ENCODE measurements at regions not wholly inside any gene's neighbourhood (a gene's known extent, or its start where the extent isn't known, plus 50 kb on each side); places are given as distances from the start of the nearest gene placed in this dataset.

DNA sequence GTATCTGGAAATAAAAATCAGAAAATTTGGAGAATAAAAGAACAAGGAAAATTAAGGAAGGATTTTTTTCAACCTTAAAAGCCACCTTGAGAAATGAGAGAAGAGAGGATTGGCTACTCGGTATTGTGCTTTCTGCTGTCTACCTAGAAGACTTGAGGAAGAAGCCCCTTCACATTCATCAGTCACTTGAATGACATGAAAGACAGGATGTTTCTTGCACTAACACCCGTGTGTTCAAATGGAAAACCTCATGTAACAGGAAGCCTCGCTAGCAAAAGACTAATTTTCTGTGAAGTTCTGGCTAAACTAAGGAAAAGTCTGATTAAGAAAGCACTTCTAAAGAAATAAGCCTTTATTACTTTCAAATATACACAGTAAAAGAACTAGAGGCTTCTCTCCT is 69.9 kb downstream of the OLIG3 start:
- Histone ChIP-seq H3K9me3 (no peaks in the 10 kb centered on the region), H3K27ac (no peak overlapping the region), H3K4me1 (no peaks in the 10 kb centered on the region), H3K4me2 (no peak overlapping the region), H3K4me3 (no peak overlapping the region)
- FAIRE-seq (no peak), DNase-seq (ENCODE audit: low read depth in 1 of 2, low spot score in 1 of 2) (no peak), ATAC-seq (no peak)
- TF ChIP-seq ZC3H11A (IDR thresholded peaks at IDR 0.05): no peak
- no peak for TF ChIP-seq TP53 (CRISPR knock-in tag; IDR thresholded peaks at IDR 0.05)
- TF ChIP-seq ZSCAN20 (CRISPR knock-in tag; IDR thresholded peaks at IDR 0.05): no peak
- TF ChIP-seq, protein P1, sequence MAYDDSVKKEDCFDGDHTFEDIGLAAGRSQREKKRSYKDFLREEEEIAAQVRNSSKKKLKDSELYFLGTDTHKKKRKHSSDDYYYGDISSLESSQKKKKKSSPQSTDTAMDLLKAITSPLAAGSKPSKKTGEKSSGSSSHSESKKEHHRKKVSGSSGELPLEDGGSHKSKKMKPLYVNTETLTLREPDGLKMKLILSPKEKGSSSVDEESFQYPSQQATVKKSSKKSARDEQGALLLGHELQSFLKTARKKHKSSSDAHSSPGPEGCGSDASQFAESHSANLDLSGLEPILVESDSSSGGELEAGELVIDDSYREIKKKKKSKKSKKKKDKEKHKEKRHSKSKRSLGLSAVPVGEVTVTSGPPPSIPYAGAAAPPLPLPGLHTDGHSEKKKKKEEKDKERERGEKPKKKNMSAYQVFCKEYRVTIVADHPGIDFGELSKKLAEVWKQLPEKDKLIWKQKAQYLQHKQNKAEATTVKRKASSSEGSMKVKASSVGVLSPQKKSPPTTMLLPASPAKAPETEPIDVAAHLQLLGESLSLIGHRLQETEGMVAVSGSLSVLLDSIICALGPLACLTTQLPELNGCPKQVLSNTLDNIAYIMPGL (CRISPR knock-in tag; IDR thresholded peaks at IDR 0.05; ENCODE audit: borderline replicate concordance): no peak
- TF ChIP-seq KDM1A (IDR thresholded peaks at IDR 0.05; ENCODE audit: low read depth): no peak
- no peak for TF ChIP-seq RAD21 (conservative IDR thresholded peaks at IDR 0.05 in 1 of 2, IDR thresholded peaks at IDR 0.05 in 1 of 2)
- no peak for TF ChIP-seq CHD2 (IDR thresholded peaks at IDR 0.05; ENCODE audit: low read length, partially characterized antibody)
- TF ChIP-seq EHF (CRISPR knock-in tag; IDR thresholded peaks at IDR 0.05): no peak
- no peak for TF ChIP-seq HOXB13 (CRISPR knock-in tag; IDR thresholded peaks at IDR 0.05; ENCODE audit: low read depth)
- no peak for TF ChIP-seq TFCP2L1 (CRISPR knock-in tag; IDR thresholded peaks at IDR 0.05)
- TF ChIP-seq MAFK (IDR thresholded peaks at IDR 0.05; ENCODE audit: partially characterized antibody): no peak
- TF ChIP-seq CHD4 (IDR thresholded peaks at IDR 0.05; ENCODE audit: borderline replicate concordance): no peak
- ChIA-PET POLR2A (no interaction called here), CTCF (no interaction called here)
- WGBS (ENCODE audit: missing lambda C conversion rate): 39% methylated on average over 3 of the region's 3 CpGs

DNA sequence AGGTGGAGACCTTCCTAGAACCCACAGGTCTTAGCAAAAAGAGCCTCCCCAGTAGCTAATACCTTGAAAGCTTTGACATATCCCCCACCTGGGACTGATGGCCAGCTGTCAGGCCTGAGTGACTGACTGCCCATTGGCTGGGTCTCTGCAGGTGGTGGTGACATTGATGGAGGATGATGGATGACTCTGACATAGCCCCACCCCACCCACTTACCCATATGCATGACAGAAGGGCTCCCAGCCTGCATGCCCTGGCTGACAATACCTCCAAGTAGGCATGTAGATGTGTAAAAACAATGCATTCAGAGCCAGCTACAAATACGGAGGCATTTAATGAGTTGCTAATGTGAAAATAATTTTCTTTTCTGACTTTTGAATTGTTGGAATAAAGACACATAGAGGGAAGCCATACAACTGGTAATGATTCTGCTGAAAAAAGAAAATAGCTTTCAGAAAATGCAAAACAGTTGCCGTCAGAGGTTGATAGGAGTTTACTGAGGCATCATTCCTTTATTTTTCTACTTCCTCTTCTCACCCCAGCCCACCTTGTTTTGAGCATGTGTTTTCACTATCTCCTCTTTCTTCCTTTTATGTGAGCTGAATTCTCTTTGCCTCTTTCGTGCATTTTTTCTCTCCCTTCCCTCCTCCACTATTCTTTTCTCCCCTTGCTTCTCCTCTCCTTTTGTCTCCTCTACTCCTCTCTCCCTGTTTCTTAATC is 70.6 kb downstream of the OLIG3 start:
- Histone ChIP-seq H3K4me2 (no peak overlapping the region), H3K27ac (no peak overlapping the region), H3K4me1 (no peaks in the 10 kb centered on the region), H3K9me3 (no peaks in the 10 kb centered on the region), H3K4me3 (no peak overlapping the region)
- DNase-seq (ENCODE audit: low read depth in 1 of 2, low spot score in 1 of 2): no peak
- FAIRE-seq: no peak
- TF ChIP-seq TFCP2L1 (CRISPR knock-in tag; IDR thresholded peaks at IDR 0.05): no peak
- TF ChIP-seq HDAC2 (IDR thresholded peaks at IDR 0.05): no peak
- TF ChIP-seq RCOR1 (IDR thresholded peaks at IDR 0.05; ENCODE audit: low read depth, low read length): no peak
- no peak for TF ChIP-seq CBX8 (IDR thresholded peaks at IDR 0.05)
- TF ChIP-seq EHF (CRISPR knock-in tag; IDR thresholded peaks at IDR 0.05): no peak
- no peak for TF ChIP-seq FOSB (CRISPR knock-in tag; IDR thresholded peaks at IDR 0.05)
- no peak for TF ChIP-seq EHMT2 (IDR thresholded peaks at IDR 0.05; ENCODE audit: low read depth)
- TF ChIP-seq HOXA7 (CRISPR knock-in tag; IDR thresholded peaks at IDR 0.05): no peak
- TF ChIP-seq, protein P2, sequence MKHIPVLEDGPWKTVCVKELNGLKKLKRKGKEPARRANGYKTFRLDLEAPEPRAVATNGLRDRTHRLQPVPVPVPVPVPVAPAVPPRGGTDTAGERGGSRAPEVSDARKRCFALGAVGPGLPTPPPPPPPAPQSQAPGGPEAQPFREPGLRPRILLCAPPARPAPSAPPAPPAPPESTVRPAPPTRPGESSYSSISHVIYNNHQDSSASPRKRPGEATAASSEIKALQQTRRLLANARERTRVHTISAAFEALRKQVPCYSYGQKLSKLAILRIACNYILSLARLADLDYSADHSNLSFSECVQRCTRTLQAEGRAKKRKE (CRISPR knock-in tag; IDR thresholded peaks at IDR 0.05; ENCODE audit: low read depth): no peak
- TF ChIP-seq, protein P1 (CRISPR knock-in tag; IDR thresholded peaks at IDR 0.05; ENCODE audit: borderline replicate concordance): no peak
- WGBS (ENCODE audit: missing lambda C conversion rate): 65% methylated on average over 3 of the region's 3 CpGs
- CTCF ChIA-PET: no interaction called here
- ATAC-seq: no peak
- POLR2A ChIA-PET: no interaction called here

DNA sequence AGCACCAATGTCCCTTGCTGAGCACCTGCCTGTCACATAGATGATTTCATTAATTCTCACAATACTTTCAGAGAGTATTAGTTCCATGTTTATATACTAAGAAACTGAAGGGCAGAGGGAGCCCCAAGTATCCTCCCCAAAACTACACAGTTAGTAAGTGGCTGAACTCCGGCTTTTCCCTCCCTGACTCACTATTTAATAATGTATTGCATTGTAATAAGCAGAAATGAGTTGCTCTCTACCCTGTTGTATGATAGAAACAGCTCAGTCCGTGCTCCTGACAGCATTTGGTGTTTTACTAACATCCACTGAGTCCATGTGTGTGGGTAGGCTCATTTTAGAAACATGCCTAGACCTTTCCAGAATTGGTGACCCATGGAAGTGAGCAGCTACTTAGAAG is 76.8 kb downstream of the OLIG3 start:
- DNase-seq (ENCODE audit: low read depth in 1 of 2, low spot score in 1 of 2) (no peak), ATAC-seq (no peak), FAIRE-seq (no peak)
- Histone ChIP-seq H3K27ac (no peak overlapping the region), H3K9me3 (no peaks in the 10 kb centered on the region), H3K4me3 (no peak overlapping the region), H3K4me1 (no peaks in the 10 kb centered on the region), H3K4me2 (no peak overlapping the region)
- 28% methylated on average over 2 of the region's 2 CpGs for WGBS (ENCODE audit: missing lambda C conversion rate)
- CTCF ChIA-PET: interaction anchor here (0.9 kb wide), 1 partner anchor 12 kb away, joined by 3 read pairs; no protein-coding TSS in a partner anchor
- POLR2A ChIA-PET: no interaction called here
- TF ChIP-seq FOSL2 (IDR thresholded peaks at IDR 0.05) (no peak), FOSL2 (CRISPR knock-in tag; IDR thresholded peaks at IDR 0.05) (no peak), POLR2AphosphoS2 (conservative IDR thresholded peaks at IDR 0.05; ENCODE audit: low read length) (no peak), ZFP36 (IDR thresholded peaks at IDR 0.05; ENCODE audit: borderline replicate concordance, partially characterized antibody) (no peak), RARB (CRISPR knock-in tag; IDR thresholded peaks at IDR 0.05) (no peak), EP300 (IDR thresholded peaks at IDR 0.05) (no peak), NR3C1 (IDR thresholded peaks at IDR 0.05) (no peak), ZNF302 (CRISPR knock-in tag; IDR thresholded peaks at IDR 0.05) (no peak), ZSCAN20 (CRISPR knock-in tag; IDR thresholded peaks at IDR 0.05) (no peak)
- TF ChIP-seq, protein P3, sequence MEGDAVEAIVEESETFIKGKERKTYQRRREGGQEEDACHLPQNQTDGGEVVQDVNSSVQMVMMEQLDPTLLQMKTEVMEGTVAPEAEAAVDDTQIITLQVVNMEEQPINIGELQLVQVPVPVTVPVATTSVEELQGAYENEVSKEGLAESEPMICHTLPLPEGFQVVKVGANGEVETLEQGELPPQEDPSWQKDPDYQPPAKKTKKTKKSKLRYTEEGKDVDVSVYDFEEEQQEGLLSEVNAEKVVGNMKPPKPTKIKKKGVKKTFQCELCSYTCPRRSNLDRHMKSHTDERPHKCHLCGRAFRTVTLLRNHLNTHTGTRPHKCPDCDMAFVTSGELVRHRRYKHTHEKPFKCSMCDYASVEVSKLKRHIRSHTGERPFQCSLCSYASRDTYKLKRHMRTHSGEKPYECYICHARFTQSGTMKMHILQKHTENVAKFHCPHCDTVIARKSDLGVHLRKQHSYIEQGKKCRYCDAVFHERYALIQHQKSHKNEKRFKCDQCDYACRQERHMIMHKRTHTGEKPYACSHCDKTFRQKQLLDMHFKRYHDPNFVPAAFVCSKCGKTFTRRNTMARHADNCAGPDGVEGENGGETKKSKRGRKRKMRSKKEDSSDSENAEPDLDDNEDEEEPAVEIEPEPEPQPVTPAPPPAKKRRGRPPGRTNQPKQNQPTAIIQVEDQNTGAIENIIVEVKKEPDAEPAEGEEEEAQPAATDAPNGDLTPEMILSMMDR (IDR thresholded peaks at IDR 0.05): no peak
- TF ChIP-seq, protein P4, sequence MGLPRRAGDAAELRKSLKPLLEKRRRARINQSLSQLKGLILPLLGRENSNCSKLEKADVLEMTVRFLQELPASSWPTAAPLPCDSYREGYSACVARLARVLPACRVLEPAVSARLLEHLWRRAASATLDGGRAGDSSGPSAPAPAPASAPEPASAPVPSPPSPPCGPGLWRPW (IDR thresholded peaks at IDR 0.05): no peak
